GM12865 (cell line): ENCODE measurements at regions not wholly inside any gene's neighbourhood (a gene's known extent, or its start where the extent isn't known, plus 50 kb on each side); places are given as distances from the start of the nearest gene placed in this dataset.

Source experiments
- DNase-seq: peaks from one replicate; pipeline ENCODE4 v3.0.0; 2010; ENCODE audit warnings: low read depth
- H3K4me3 ChIP-seq: 2 replicates; pipeline ENCODE4 v1.5.1; 2011; ENCODE audit warnings: mild to moderate bottlenecking, low read depth, low read length, control low read depth
- TF ChIP-seq, protein P1 (sequence below): IDR thresholded peaks from 2 replicates; pipeline ENCODE4 v1.5.1; 2011; ENCODE audit warnings: low read length, control low read depth, low read depth, inconsistent platforms; ENCODE audit not compliant: insufficient read depth; ENCODE audit errors: missing control alignments

DNA sequence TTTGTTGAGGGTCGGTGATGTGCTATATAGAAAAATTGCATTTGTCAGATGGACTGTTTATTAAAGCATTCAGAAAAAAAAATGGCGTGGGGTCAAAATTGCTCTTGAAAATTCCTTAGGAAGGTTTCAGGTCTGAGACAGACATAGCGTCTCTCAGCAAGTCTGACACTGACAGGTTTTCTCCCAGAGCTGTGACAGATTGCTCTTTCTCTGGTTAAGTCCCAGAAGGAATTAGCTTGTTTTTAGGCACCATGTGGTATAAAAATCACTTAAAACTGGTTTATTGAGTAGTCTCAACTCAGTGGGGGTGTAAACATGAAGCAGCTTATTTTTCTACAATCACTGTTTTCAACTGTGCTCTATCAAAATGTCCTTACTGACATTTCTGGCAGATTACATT lies 1379.8 kb downstream of the MAT2B start:
- TF ChIP-seq, protein P1, sequence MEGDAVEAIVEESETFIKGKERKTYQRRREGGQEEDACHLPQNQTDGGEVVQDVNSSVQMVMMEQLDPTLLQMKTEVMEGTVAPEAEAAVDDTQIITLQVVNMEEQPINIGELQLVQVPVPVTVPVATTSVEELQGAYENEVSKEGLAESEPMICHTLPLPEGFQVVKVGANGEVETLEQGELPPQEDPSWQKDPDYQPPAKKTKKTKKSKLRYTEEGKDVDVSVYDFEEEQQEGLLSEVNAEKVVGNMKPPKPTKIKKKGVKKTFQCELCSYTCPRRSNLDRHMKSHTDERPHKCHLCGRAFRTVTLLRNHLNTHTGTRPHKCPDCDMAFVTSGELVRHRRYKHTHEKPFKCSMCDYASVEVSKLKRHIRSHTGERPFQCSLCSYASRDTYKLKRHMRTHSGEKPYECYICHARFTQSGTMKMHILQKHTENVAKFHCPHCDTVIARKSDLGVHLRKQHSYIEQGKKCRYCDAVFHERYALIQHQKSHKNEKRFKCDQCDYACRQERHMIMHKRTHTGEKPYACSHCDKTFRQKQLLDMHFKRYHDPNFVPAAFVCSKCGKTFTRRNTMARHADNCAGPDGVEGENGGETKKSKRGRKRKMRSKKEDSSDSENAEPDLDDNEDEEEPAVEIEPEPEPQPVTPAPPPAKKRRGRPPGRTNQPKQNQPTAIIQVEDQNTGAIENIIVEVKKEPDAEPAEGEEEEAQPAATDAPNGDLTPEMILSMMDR, result no peak
- no peak overlapping the region for H3K4me3 ChIP-seq
- DNase-seq, result no peak

- H3K4me3 ChIP-seq, result no peak overlapping the region
- TF ChIP-seq, protein P1, result no peak
- DNase-seq, result no peak
Observed at GRCh38 chr5:164893071-164893470, 1387.7 kb downstream of the MAT2B start.

DNA sequence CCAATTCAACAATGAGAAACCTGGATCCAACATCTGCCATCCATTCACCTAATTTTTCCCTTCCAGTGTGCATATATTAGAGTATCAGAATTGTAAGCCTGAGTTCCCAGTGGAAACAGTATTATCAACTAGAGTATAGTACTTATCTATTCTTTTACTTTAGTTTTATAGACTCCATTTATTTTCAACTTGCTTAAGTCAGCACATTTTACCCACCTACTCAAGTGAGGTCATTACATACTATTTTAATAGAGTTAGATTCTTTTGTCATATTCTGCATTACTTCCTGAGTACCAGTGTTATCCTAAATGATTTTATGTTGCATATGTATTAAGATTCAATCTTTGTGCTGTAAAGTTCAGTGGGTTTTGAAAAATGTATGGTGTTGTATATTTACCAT lies 1393.3 kb downstream of the MAT2B start:
- TF ChIP-seq, protein P1, result no peak
- H3K4me3 ChIP-seq, result no peak overlapping the region
- DNase-seq, result no peak

DNA sequence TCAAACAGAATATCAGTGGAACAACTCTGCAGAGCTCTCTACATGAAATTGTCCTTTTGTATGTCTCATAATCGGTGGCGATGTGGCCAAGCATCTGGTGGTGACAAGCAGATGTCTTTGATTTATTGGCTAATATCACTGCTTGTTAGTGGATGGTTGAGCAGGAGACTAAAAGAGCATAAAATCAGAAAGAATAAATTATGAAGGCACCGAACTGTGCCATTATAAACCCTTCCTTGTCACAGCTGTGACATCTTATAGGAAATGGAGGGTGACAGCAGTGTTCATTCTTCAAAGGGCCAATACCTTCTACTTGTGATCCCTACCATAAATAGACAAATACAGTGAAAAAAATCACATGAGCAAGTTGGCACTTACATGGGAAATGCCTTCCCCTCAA lies 1404.3 kb downstream of the MAT2B start:
- TF ChIP-seq, protein P1, result no peak
- no peak for DNase-seq

DNA sequence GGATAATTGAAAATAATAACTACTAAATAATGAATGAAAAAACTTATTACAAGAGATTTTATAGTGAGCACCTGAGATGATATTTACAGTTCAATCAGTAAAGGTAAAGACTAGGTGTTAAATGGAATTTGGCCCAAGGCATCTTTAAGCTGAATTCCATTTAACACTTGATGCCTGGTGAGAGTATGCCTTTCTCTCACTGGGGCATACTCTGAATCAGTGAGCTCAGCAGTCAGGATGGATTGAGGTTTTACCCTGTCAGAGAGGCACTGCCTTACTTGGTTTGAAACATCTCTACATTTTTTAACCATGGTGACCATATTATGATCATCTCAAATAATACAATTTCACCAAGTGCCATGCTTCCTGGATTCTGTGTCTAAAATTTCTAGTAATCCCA lies 1416.3 kb downstream of the MAT2B start:
- no peak for DNase-seq
- H3K4me3 ChIP-seq, result no peak overlapping the region
- TF ChIP-seq, protein P1, result no peak

More for the DNA sequence above, 1404.3 kb downstream of the MAT2B start:
- H3K4me3 ChIP-seq, result no peak overlapping the region

GRCh38 chr5:164934039-164934438 lies 1428.6 kb downstream of the MAT2B start:
- peak; percentile 11 for DNase-seq
- TF ChIP-seq, protein P1, result no peak
- no peak overlapping the region for H3K4me3 ChIP-seq

DNA sequence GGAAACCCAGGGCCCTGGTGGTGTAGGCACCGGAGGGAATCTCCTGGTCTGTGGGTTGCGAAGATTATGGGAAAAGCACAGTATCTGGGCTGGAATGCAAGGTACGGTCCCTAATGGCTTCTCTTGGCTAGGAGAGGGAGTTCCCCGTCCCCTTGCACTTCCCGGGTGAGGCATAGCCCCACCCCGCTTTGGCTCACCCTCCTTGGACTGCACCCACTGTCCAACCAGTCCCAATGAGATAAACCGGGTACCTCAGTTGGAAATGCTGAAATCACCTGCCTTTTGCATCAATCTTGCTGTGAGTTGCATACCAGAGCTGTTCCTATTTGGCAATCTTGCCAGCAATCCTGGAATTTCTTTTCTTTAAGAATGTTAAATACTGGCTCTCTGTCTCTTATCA lies 1429.1 kb downstream of the MAT2B start:
- DNase-seq, result no peak
- no peak overlapping the region for H3K4me3 ChIP-seq
- TF ChIP-seq, protein P1, result no peak
